HG03095 (cell line): ENCODE measurements at regions not wholly inside any gene's neighbourhood (a gene's known extent, or its start where the extent isn't known, plus 50 kb on each side); places are given as distances from the start of the nearest gene placed in this dataset.

Experiments used
- ATAC-seq: cut with Tn5 transposase; IDR thresholded peaks from one replicate; pipeline ENCODE4 v1.9.1; 2021; ENCODE audit warnings: moderate library complexity; ENCODE audit not compliant: unreplicated experiment

DNA sequence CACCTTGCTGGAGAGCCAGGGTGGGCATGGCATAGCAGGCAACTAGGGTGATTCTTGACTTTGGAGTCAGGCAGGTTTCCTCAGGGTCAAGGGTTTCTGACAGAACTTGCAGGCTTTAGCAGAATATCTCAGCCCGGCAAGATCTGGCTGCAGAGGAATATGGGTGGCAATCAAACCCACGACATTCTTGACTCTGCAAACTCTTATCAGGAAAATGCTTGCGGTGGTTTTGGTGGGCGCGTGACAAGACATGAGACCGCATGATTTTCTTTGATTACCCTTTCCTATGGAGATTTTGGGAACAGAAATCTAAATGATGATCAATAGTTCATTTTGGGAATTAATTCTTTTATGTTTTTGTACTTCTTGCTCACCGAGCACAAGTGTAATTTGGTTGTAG, 449.5 kb downstream of the VRK1 start:
- no peak for ATAC-seq

GRCh38 chr14:97248973-97249372, 451.8 kb downstream of the VRK1 start:
- ATAC-seq, result no peak

- ATAC-seq, result no peak
Measured at GRCh38 chr14:97250931-97251330, 453.7 kb downstream of the VRK1 start.

DNA sequence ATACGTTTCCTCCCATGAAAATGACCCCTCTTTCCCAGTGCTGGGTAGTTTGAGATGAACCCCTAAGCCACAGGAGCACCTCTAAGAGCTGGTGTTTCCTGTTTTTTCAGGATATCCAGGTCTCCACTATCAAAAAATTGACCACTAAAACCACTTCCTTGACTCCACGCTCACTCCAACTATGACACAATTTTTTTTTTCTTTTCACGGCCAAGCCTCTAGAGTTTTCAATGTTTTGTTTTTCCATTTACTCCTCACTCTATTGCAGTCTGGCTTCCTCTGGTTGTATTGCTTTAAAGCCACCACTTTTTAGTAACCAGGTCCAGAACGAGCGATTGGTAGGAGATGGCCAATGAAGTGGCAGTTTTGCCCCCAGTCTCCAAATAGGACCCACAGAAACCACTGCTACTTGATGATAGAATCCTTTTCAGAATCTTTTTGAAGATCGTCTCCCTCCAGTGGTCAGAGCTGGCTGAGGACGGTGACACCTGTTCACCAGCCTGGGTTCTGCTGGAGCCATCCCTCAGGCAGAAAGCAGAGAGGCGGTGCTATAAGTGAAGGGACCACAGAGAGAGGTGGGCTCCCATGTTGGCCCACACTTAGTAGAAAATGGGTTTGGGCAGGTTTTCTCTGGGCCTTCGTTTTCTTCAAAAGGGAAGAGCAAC, 454.4 kb downstream of the VRK1 start:
- no peak for ATAC-seq

DNA sequence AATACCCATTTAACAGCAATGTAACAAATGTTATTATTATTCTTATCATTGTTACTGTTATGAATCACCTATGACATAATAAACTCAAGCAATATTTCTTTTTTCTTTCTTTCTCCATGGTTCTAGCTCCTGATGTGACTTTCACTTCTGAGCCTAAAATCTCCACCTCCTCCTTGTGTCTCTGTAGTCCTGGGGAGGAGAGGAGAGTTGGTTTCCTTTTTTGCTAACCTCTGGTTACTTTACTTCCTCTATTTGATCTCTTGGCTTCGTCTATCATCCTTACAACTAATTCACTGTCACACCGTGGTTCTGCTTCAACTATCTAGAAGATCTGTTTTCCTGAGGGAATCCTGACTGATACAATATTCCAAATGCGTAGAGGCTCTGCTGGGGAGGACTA, 456.6 kb downstream of the VRK1 start:
- no peak for ATAC-seq

- no peak for ATAC-seq
Measured at GRCh38 chr14:97262336-97262735, 465.2 kb downstream of the VRK1 start.

DNA sequence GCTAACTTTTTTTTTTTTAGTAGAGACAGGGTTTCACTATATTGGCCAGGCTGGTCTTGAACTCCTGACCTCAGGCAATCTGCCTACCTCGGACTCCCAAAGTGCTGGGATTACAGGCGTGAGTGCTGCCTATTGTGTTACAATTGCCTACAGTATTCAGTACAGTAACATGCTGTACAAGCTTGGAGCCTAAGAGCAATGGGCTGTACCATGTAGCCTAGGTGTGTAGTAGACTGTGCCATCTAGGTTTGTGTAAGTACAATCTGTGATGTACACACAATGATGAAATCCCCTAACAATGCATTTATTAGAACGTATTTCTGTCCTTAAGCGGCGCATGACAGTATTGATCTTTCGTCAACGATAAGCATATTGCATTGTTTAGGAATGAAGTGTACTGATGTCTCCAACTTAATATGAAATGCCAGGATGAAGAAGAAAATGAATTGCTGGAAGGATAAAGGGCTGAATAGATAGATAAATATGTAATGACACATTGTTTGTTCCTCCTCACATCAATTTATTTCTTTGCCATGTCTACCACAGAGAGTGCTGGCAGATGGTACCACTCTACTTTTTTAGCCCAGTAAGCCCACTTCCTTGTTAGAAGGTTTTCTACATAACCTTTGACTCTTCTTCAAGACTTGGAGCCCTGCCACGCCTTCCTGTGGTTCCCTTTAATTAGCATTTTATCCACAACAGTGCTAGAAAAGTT, 467.5 kb downstream of the VRK1 start:
- no peak for ATAC-seq

GRCh38 chr14:97266653-97267052, 469.5 kb downstream of the VRK1 start:
- ATAC-seq, result no peak

DNA sequence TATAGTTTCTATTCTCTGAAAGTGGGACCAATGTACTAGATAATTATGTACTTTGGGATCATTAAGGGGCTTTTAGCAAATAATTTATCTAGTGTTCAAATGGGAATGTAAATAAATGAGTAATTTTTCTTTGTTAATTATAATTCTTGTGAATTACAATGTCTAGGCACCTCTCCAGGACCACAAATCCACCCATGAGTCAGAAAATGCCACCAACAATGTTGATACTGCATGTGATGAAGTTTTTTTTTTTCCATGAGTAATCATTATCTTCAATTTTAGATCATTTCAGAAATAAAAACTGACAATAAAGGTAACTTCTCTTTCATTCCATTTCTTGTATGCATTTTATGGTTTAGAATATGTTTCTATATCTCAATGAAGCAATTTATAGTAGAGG, 470.3 kb downstream of the VRK1 start:
- no peak for ATAC-seq

GRCh38 chr14:97268097-97268496, 470.9 kb downstream of the VRK1 start:
- ATAC-seq, result no peak

- ATAC-seq, result no peak
Measured at GRCh38 chr14:97270308-97270707, 473.1 kb downstream of the VRK1 start.

DNA sequence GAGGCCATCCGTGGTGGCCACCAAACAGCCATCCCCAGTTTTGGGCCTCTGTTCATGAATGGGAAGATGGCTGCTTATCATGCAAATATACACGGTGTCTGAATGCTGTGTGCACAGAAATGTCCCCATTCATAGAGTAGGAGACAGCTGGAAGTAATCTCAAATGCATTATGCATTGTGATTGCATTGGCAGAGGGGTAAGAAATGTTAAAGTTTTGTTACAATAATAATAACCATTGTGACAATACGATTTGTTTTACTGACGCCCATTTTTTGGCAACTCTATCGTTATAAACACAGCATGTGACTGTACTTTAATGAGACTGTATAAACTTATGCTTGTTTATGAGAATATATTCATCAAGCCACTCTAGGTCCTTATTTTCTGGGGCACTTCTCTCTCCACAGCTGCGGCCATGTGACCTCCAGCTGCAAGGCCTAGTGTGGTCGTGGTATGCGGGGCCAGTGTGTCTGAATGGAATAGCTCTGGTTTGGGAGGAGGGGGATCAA, 474.3 kb downstream of the VRK1 start:
- ATAC-seq, result no peak

DNA sequence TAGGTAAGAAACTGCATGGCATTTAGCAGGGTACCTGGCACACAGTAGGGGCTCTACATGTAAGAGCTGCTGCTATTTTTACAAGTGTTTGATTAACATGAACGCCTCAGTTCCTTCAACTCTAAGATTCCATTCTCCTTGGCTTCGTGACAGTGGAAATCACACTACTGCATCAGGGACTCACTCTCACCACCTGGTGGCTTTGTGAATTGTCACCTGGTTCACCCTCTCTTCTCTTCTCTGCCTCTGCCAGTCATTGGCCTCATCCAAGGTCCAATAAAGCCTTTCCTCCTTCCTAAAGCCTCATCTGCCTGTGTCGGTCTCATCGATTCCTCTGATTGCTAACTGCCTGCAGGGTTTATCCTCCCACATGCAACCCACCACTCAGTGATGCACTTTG, 476.4 kb downstream of the VRK1 start:
- no peak for ATAC-seq

DNA sequence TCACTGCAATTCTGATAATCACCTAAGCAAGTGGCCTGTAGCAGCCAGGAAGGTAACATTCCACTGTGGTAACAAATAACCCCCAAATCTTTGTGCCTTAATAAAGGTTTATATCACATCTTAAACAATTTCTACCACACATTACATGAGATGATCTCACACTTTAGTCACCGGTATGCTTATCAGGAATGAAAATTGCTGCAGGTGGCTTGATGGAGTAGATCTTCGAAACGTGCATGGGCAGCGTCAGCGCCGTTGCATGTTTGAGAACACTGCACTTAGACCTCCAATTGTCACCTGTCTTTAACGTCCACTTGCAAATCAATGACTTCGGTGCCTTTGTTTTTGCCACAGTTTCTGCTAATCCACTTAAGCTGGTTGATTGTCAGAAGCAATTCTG, 477.4 kb downstream of the VRK1 start:
- no peak for ATAC-seq

- ATAC-seq, result no peak
Measured at GRCh38 chr14:97275276-97275675, 478.1 kb downstream of the VRK1 start.

GRCh38 chr14:97276573-97276972, 479.4 kb downstream of the VRK1 start:
- no peak for ATAC-seq

DNA sequence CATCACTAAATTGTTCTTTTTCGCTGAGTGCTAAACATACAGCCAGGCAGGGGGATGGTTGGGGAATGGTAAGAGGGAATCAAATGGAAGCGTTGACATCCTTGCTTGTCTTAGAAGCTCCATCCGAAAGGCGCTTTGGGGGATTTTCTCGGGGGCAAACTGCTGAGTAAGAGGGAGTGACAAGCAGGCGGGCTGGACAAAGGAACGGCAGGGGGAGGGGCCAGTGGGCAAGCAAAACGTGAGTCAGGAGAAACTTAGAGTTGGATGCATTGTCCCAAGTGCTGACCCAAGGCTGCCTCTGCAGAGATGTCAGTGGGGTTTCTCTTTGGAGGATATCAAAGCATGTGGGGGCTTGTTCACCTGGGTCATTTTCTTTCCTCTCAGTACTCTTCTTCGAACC, 480.5 kb downstream of the VRK1 start:
- no peak for ATAC-seq

GRCh38 chr14:97280526-97280925, 483.3 kb downstream of the VRK1 start:
- no peak for ATAC-seq

DNA sequence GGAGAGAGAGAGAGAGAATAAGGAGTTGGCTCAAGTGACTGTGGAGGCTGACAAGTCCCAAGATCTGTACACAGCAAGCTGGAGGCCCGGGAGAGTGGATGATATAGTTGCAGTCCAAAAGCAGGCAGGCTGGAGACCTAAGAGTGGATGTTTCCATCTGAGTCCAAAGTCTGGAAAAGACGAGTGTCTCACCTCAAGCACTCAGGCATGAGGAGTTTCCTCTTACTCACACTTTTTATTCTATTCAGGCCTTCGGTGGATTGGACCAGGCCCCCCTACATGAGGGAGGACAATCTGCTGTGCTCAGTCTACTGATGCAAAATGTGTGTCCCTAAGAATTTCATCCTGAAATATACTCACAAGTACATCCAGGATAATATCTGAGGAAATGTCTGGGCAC, 484.6 kb downstream of the VRK1 start:
- ATAC-seq, result no peak

DNA sequence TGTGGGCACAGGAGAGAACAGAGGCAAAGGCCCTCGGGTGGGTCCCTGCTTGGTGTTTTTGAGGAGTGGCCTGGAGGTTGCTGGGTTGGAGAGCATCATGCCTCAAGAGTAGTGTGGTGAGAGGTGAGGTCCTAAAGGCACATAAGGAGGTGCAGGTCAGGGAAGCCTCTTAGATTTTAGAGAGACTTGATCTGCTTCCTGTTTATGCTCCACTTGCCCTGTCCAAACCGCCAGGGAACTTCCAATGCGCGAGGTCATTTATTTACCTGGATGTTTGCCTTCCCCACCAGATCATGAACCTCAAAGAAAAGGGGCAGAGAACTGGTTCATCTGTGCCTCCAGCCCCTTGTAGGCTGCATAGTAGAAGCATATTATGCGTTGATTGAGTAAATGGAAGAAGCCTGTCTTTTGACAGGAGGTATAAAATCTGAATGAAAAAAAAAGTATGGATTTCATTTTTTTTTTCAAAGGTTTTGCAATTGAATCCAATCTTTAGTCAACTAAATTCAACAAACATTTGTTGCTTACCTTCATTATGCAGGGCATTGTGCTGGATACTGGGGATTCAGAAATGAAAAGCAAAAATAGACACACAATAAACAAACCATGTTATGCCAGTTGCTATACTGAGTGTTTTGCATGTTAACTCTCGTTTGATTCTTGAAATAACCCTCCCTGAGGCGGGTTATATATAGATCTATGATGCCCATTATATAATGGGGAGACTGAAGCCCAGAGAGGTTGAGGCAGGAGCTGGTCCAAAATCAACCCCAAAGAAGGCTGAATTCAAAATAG, 485.2 kb downstream of the VRK1 start:
- ATAC-seq, result no peak

- ATAC-seq, result no peak
Measured at GRCh38 chr14:97283005-97283403, 485.8 kb downstream of the VRK1 start.

- no peak for ATAC-seq
Measured at GRCh38 chr14:97283426-97283825, 486.2 kb downstream of the VRK1 start.
